H1 (cell line): ENCODE measurements at regions not wholly inside any gene's neighbourhood (a gene's known extent, or its start where the extent isn't known, plus 50 kb on each side); places are given as distances from the start of the nearest gene placed in this dataset.

ENCODE experiments used
- CHD1 ChIP-seq: IDR thresholded peaks from 2 replicates; pipeline ENCODE4 v1.6.1; 2012; ENCODE audit warnings: low read depth, low read length, improper control_type of control experiment
- CREB1 ChIP-seq: IDR thresholded peaks from 2 replicates; pipeline ENCODE4 v1.6.1; 2012; ENCODE audit warnings: inconsistent platforms
- POLR2AphosphoS5 ChIP-seq: IDR thresholded peaks from 2 replicates; pipeline ENCODE4 v1.6.1; 2011; ENCODE audit warnings: low read depth, low read length
- SP1 ChIP-seq: IDR thresholded peaks from 2 replicates; pipeline ENCODE4 v1.6.1; 2011; ENCODE audit warnings: low read depth, low read length
- TF ChIP-seq, protein P1 (sequence below), 3 experiments: IDR thresholded peaks; 1 replicate in 2 of 3; 2 replicates in 1 of 3; pipeline versions ENCODE4 v1.5.1 to v1.6.1; 2011; ENCODE audit warnings: low read length in 3 of 3, mild to moderate bottlenecking in 3 of 3, inconsistent platforms in 2 of 3, low read depth in 1 of 3, moderate library complexity in 1 of 3; ENCODE audit not compliant: insufficient read depth in 1 of 3; ENCODE audit errors: control extremely low read depth in 1 of 3

GRCh38 chr5:54385994-54386393, 69.5 kb upstream of the HSPB3 start:
- no peak for TF ChIP-seq CHD1
- no peak for TF ChIP-seq SP1
- TF ChIP-seq, protein P1, sequence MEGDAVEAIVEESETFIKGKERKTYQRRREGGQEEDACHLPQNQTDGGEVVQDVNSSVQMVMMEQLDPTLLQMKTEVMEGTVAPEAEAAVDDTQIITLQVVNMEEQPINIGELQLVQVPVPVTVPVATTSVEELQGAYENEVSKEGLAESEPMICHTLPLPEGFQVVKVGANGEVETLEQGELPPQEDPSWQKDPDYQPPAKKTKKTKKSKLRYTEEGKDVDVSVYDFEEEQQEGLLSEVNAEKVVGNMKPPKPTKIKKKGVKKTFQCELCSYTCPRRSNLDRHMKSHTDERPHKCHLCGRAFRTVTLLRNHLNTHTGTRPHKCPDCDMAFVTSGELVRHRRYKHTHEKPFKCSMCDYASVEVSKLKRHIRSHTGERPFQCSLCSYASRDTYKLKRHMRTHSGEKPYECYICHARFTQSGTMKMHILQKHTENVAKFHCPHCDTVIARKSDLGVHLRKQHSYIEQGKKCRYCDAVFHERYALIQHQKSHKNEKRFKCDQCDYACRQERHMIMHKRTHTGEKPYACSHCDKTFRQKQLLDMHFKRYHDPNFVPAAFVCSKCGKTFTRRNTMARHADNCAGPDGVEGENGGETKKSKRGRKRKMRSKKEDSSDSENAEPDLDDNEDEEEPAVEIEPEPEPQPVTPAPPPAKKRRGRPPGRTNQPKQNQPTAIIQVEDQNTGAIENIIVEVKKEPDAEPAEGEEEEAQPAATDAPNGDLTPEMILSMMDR (IDR thresholded peaks at IDR 0.05; ENCODE audit: control extremely low read depth in 1 of 3, insufficient read depth in 1 of 3, low read depth in 1 of 3, low read length in 3 of 3), result no peak
- no peak for TF ChIP-seq POLR2AphosphoS5
- TF ChIP-seq CREB1, result no peak
